ENCODE measurements at regions not wholly inside any gene's neighbourhood (a gene's known extent, or its start where the extent isn't known, plus 50 kb on each side); places are given as distances from the start of the nearest gene placed in this dataset.

- no peak for DNase-seq (ENCODE audit: low spot score)
- in situ Hi-C loops (cut with HindIII; ENCODE audit: low sequenced_read_pairs), result no loop called here
Measured at GRCh38 chr10:94260455-94260854, 102.3 kb downstream of the NOC3L start.

DNA sequence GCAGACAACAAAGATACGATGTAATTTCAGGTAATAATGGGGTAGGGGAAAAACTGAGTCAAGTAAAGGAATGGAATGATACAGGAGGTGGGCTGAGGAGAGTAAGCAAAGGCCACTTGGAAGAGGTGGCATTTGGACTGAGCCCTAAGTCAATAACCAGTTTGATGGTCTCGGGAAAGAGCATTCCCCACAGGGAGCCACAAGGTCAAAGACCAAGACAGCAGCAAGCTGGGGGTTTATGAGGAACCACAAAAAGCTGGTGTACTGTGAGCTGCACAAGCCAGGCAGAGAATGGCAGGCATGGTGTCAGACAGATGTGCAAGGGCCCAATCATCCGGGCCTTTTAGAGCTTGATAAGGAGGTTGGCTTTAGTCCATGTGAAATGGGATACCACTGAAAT is 98.7 kb downstream of the NOC3L start:
- DNase-seq (ENCODE audit: low spot score), result no peak
- in situ Hi-C loops (cut with HindIII; ENCODE audit: low sequenced_read_pairs), result no loop called here

DNA sequence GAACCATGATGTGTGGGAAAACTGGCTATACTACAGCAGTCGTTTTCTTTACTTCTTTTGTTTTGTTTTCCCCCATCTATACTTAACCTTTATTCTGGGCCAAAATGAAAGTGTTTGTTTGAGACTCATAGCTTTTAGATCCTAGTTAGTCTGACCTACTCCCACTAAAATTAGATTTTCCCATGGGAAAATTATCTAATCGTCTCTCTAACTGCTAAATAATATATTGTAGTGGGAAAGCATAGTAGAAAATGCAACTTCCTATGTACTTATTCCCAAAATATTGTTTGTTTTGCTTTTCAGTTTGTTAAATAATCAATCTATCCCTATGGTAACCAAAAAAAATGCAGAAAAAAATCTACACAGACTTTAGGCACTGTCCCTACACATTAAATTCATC is 96.6 kb downstream of the NOC3L start:
- in situ Hi-C loops (cut with HindIII; ENCODE audit: low sequenced_read_pairs), result no loop called here
- DNase-seq (ENCODE audit: low spot score), result no peak

DNA sequence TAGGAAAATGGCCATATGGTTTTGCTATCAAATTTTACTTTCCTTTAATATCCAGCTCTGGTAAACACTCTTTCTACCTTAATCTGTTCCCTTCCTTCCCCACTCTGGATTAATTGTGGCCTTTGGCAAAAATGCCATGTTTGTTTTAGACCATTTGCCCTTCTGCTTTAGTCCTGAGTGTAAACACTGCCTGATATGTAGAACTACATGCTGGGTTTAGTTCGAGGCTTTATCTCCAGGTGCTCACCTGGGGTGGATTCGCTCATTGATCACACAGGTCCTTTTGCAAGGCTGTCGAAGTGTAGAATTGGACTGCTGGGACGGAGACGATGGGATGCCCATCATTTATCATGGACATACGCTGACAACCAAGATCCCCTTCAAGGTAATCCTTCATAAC is 94.1 kb downstream of the NOC3L start:
- in situ Hi-C loops (cut with HindIII; ENCODE audit: low sequenced_read_pairs), result no loop called here
- no peak for DNase-seq (ENCODE audit: low spot score)

- in situ Hi-C loops (cut with HindIII; ENCODE audit: low sequenced_read_pairs), result no loop called here
- no peak for DNase-seq (ENCODE audit: low spot score)
Measured at GRCh38 chr10:94274142-94274787, 88.5 kb downstream of the NOC3L start.

DNA sequence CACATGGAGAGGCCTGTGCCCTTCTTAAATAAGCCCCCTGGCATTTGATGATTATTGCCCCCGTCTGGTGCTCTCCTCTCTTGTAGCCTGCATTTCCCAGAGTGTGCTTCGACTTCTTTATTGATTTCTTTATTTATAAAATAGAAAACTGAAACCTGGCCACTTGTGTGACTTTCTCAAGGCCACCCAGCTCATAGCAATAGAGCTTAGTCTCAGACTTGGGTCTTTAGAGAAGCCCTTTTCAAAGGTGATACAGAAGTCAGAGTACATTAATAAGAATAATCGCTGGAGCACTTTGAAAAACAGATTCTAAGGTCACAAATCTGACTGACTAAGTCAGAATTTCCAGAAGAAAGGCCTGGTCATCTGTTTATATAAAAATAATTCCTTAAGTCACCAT is 86.6 kb downstream of the NOC3L start:
- in situ Hi-C loops (cut with HindIII; ENCODE audit: low sequenced_read_pairs), result no loop called here
- DNase-seq (ENCODE audit: low spot score), result no peak

- in situ Hi-C loops (cut with HindIII; ENCODE audit: low sequenced_read_pairs), result no loop called here
- DNase-seq (ENCODE audit: low spot score), result no peak
Measured at GRCh38 chr10:94277450-94277849, 85.3 kb downstream of the NOC3L start.

GRCh38 chr10:94279835-94280709 is 82.7 kb downstream of the NOC3L start:
- DNase-seq (ENCODE audit: low spot score), result peak; percentile 29
- in situ Hi-C loops (cut with HindIII; ENCODE audit: low sequenced_read_pairs), result no loop called here

- in situ Hi-C loops (cut with HindIII; ENCODE audit: low sequenced_read_pairs), result no loop called here
- DNase-seq (ENCODE audit: low spot score), result no peak
Measured at GRCh38 chr10:94281654-94282053, 81.1 kb downstream of the NOC3L start.

- in situ Hi-C loops (cut with HindIII; ENCODE audit: low sequenced_read_pairs), result no loop called here
- no peak for DNase-seq (ENCODE audit: low spot score)
Measured at GRCh38 chr10:94282369-94282768, 80.4 kb downstream of the NOC3L start.
